Heart left ventricle (tissue), 13 donors: ENCODE measurements at regions not wholly inside any gene's neighbourhood (a gene's known extent, or its start where the extent isn't known, plus 50 kb on each side); places are given as distances from the start of the nearest gene placed in this dataset.

Experiments
- CTCF ChIP-seq, 12 donors: fragments of 200-600 bp; sonication (generic) in 4 of 12; IDR thresholded peaks; one replicate each; pipeline versions ENCODE4 v1.5.0 to v1.8.0; 2018 to 2022; ENCODE audit warnings: antibody characterized with exemption in 12 of 12, mild to moderate bottlenecking in 5 of 12
- POLR2A ChIP-seq, 2 donors: fragments of 450-650 bp; IDR thresholded peaks; one replicate each; pipeline ENCODE4 v1.6.1; 2017; ENCODE audit warnings: antibody characterized with exemption in 2 of 2, mild to moderate bottlenecking in 2 of 2, moderate library complexity in 2 of 2
- donor health status: ischemic (EF 13 %, LVEDD 7.1; RV severe dilation, severe dysfunction).
- donor health status: DM: no; HTN: yes; CAD: no.
- donor health status: DM: no; HTN: no; CAD: no.
- donor health status: ischemic (EF 25% LVEDD 6.9; RV normal size, moderate dysfunction).
- donor health status: ischemic (EF 25% LVEDD 5.7; RV mildly dilated, moderate dysfunction).
- donor health status: ischemic (EF 35%, LVEDD 5.7; RV mildly dilated, moderate dysfunction).
- donor health status: nonischemic (EF 11% LVEDD 7.7; RV severe dilation, severe dysfunction).
- donor health status: DM: yes; HTN: yes; CAD: no.
- donor health status: PGD.
- donor health status: ischemic (EF 29% LVEDD 5.4; RV normal size, mild dysfunction).
- donor health status: nonischemic (EF 23%, LVEDD 6.1; RV moderate dilation, normal function).

GRCh38 chr5:2320611-2321010 lies 430.9 kb downstream of the IRX2 start:
- no peak for TF ChIP-seq POLR2A (IDR thresholded peaks at IDR 0.05)
- no peak for TF ChIP-seq CTCF (IDR thresholded peaks at IDR 0.05)
